Myocyte (in vitro differentiated cells): ENCODE measurements at regions not wholly inside any gene's neighbourhood (a gene's known extent, or its start where the extent isn't known, plus 50 kb on each side); places are given as distances from the start of the nearest gene placed in this dataset.
A peak's percentile ranks its signal among the peaks of the same experiment; 100 is the strongest.
"Not testable (repeated sequence)": the region's sequence is repeated elsewhere in the genome, so short reads cannot be mapped to it uniquely, and the experiment has no call there.

Experiments used
- DNase-seq: peaks from one replicate; pipeline ENCODE4 v3.0.0-alpha.2; 2012; ENCODE audit warnings: low read depth

DNA sequence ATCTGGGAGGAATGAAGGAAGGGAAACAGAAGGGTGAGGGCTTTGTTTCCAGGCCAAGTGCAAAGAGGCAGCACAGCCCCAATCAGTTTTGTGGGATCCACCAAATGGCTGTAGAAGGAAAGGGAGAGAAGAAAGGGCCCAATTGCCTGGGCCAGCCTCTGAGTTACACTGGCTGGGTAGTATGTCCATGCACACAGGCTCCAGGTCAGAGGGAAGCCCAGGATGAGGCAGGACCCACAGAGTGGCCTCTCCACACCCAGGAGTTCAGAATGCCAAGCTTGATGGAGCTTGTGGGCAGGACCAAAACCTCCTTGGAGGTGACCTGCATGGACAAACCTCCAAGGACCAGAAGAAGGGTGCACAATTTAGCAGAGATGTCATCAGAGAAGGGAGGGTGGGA, 178.2 kb upstream of the TSHZ3 start:
- no peak for DNase-seq

DNA sequence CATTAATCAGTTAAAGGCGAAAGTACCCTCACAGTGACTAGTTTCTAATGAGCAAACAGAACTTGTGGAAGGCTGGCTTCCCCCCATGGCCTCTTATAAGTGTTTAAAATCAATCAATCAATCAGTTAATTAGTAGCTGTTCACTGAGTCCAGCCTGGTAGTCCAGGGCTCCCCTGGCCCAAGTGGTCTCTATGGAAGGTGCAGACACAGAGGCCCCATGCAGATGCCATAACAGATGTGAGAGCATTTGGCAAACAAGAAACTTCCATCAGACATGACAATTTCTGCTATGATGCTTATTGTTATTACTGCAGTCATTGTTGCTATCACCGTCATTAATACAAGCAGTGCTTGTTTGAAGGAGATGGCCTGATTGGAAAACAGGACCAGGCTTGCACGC, 179.0 kb upstream of the TSHZ3 start:
- no peak for DNase-seq

DNA sequence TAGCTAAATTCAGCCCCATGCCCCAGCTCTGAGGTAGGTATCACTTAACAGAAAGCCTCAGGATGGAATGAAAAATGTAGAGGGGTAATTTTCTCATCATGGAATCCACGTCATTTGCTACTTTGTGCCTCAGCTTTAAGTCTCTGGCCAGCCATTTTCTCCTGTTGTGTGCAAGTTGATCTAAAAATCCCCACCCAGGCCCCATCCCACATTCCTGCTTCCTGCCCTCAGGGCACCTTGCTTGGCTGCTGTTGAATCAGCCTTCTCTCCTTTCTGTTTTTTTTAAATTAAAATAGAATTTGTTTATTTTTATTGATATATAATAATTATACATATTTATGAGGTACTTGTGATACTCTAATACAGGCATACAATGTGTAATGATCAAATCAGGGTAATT, 179.9 kb upstream of the TSHZ3 start:
- no peak for DNase-seq

DNA sequence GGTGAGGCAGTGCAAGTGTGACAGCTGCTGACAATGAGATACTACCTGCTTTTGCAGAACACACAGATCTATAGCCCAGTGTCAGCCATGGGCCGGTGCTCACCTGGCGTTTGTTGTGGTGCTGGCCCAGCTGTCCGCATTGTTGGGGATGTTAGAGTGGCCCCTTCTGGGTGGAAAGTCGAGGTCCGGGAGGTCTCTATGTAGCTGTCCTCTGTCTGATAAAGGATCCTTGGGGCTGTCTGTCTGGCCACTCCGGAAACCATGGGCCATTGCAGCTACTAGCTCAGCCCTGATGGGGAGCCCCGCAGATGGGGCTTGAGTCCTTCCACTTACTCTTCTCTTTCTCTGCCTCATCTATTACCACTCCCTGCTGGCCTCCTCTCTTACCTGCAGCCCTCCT, 181.5 kb upstream of the TSHZ3 start:
- DNase-seq = no peak

DNA sequence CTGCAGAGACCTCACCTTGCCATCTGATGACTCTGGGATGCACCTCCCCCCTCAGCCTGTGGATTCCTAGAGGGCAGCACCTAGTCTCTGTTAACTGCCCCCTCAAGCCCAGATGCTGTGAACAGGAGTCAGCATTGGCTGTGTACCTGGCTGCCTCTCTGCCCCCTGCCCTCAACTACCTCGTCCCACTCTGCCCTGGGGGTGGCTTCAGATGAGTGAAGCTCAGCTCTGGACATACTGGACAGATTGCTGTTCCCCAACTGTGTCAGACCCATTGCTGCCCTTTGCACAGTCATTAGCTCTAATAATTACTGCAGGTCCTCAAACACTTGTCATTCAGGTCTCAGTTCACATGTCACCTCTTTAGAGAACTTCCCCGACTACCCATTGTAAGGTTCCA, 182.1 kb upstream of the TSHZ3 start:
- DNase-seq = no peak

DNA sequence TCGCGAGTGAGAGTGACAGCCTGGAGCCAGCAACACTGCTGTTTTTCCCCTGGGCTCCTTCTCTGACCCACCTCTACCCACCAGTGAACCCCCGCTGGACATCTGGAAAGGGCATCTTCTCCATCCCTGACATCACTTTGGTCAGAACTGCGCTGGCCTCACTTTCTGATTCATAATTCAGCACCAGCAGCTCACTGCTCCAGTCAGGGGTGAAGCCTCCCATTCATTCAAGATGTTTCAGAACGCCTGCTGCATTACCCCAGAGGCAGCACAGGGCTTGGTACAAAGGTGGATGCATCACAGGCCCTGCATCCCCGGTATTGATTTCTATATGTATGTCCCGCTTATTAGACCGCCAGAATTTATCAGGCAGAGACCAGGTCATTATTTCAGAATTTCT, 182.8 kb upstream of the TSHZ3 start:
- DNase-seq = no peak

DNA sequence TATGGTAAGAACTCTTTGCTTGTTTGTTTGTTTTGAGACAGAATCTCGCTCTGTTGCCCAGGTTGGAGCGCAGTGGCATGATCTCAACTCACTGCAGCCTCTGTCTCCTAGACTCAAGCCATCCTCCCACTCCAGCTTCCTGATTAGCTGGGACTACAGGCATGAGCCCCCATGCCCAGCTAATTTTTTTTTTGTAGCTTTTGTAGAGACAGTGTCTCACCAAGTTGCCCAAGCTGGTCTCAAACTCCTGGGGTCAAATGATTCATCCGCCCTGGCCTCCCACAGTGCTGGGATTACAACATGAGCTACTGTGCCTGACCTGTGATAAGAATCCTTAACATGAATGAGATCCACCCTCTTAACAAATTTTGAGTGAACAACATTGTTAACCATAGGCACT, 183.9 kb upstream of the TSHZ3 start:
- no peak for DNase-seq

DNA sequence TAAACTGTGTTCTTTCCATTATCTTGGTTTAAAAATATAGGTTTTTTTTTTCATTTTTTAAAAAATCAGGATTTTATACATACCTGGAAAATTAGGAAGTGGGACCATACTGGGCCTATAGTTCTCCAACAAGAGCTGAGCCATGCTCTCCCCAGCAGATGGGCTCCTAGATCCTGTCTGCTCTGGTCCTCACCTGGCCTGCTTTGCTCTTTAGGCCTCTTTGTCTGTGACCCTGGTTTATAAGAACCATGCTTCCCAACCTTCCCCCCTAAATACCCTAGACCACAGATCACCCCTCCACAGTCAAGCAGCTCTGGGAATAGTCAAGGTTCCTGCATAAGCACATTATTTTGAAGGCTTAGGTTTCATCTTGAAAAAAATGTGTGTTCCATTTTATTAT, 185.0 kb upstream of the TSHZ3 start:
- DNase-seq = no peak

DNA sequence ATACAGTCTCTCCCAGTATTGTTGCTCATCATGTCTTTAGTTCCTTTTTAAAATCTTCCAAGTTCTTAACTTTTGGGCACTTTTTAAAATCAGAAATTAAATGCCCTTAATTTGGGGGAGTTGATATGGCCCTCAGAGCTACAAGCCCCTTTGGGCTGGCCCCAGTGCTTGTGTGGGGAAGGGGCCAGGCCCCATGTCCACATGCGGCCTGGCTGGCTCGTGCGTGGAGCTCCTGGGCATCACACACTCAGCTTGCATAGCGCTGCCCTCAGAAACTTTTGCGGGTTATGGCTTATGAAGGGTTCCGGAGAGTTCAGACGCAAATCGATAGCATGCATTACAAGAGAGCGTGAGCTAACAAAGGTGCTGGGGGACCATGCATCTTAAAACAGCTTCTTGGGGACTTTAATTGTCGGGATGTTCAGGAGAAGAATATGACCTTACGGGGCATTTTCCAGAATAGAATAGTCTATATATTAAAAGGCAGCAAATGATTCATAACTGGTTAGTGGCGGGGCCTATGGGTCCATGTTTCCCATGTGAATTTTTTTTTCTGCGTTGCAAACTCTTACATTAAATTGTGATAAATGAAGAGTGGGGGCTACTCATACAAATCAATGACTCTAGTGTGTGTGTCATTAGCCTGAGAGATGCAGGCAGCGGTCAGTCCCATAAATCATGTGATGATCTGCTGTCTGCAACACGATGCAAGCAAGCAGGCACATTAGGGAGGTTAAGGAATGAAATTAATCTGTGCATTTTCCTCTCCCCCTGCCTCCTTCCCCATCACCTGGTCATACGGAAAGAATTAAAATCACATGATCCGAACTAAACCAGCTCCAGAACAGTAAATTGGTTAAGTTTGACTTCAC, 185.8 kb upstream of the TSHZ3 start:
- no peak for DNase-seq

DNA sequence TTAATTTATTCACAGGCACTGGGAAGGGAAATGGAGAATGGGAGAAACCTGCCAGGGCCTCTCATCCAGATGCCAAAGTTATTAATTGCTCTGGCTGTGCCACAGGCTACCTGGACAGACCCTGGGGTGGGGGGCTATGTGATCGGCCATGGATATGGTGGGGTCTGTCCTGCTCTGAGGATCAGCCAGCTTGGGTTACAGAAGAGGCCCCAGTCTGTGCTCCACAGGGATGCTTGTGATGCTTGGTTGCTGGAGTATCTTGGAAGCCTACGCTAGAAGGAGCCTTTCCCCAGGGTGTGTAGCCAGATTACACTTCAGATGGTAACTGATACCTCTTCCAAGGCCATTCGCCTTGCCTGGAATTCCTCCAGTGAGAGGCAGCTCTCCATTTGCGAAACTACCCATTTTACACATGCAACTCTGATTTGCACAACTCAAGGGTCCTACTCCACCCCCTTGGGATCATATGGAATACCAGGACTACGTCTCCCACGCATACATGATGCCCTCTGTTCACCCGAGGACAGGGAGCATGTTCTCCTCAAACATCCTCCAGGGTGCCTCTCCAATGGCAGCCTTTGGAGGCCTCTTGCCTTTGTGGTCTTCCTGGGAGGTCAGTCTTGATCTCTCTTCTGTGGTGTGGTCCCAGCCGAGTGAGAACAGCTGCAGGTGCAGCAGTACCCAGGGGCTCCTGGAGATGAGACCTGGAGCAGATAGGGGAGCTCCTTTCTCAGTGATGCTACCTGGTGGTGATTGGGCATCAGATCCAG, 186.6 kb upstream of the TSHZ3 start:
- no peak for DNase-seq

DNA sequence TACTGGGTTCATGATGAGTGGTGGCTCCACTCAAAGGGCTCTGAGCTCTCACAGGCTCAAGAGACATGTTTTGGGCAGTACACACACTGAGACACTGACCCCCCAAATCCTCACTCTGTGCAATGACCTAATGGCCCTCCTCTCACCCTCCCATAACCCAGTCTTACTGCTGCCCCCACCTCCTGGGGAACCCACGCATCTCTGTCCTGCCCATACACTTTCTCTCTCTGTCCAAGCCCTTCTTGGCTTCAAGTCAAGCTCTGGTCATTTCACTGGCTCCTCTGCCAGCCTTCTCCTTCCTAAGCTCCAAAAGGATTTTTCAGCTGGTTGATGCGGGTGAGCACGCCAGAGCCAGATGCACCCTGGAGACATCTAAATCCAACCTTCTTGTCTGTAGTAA, 187.9 kb upstream of the TSHZ3 start:
- no peak for DNase-seq

DNA sequence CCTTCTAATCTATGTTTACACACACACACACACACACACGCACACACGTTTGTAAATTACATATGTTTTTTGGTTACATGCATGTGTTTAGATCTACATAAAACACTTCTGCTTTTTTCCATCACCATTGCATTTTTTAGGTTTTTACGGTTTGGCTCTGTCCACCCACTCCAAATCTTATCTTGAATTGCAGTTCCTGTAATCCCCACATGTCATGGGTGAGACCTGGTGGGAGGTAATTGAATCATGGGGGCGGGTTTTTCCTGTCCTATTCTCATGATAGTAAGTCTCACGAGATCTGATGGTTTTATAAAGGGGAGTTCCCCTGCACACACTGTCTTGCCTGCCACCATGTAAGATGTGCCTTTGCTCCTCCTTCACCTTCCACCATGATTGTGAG, 188.7 kb upstream of the TSHZ3 start:
- DNase-seq = not testable (repeated sequence)

DNA sequence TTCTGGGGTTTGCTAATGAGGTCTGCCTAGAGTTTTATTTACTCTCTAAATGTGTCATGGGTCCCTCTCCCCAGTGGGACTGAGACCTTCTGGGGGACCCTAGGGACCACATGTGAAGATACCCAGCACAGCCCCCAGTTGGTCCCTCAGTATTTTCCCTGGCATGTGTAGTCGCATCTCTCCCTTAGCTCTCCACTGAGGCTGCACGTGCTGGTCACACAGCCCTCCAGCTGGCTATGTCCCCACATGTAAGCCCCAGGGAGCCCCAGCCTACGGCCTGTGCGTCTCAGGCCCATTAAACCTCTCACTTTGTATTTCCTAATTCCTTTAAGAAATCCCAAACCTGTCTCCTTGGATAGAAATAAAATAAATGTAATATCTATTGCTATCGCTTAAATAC, 189.6 kb upstream of the TSHZ3 start:
- DNase-seq = no peak

DNA sequence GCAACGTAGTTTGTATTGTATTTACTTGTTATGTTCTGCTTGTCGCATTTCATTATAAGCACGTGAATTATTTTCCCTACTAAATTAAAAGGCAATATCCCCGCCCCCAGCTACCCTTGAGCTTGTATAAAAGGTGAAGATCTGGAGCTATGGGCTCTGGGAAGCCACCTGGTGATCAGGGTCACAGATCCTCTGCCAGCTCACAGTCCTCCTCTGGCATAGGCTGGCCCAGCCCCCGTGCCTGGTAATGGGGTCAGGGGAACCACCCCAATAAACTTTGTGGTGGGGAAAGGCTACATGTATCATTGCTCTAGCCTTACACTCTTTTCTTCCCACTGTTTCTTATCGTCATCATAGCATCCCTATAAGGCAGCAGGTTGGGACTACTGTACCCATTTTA, 190.2 kb upstream of the TSHZ3 start:
- no peak for DNase-seq

DNA sequence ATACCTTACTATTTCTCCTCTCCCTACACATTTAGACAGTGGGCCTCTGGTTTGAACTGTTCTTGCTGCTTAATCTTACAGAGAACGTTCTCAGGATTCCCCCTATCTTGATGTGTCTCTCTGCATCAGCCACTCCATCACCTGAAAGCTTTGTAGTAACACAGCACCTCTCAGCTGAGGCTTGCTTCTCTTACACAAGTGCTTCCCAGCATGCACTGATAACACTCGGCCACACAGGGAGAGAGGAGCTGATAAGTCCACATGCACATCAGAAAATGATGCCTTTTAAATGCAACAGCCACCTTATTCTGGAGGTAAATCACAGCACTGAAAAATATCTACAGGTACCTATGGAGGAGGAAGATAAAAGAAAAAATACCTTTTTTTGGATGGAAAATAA, 192.2 kb upstream of the TSHZ3 start:
- no peak for DNase-seq

DNA sequence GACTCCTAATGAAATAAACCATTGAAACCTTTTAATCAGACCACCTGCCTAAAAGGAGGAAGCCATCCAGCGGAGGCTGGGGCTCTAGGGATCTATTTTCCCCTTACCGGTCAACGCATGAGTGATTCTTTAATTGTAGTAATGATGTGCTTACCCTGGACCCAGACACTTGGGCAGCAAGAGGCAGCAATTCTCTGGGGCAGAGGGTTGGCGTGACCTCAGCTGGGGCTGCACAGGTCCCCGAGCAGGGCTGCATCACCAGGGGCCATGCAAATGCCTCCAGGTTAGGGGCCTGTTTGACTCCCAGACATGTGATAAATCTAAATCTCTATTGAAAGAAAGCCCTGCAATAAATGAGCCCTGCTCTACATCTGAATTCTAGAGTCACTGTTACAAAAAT, 194.2 kb upstream of the TSHZ3 start:
- DNase-seq = no peak

DNA sequence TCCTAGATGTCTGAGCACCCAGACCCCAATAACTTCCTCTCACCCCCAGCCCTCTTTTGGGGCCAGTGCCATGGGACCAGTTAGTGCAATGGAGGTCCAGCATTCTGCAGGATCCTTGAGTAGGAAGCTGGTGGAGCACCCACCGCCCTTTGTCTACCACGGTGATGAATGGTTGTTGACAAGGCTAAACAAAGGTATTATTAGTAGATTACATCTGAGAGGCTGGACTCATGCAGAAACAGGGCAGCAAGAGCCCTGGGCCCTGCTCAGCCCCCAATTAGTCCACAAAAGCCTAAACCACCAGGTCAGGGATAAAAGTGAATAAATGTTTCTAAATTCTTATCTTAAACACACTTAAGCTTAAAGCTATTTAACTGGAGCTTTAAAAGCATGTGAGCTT, 196.5 kb upstream of the TSHZ3 start:
- no peak for DNase-seq

DNA sequence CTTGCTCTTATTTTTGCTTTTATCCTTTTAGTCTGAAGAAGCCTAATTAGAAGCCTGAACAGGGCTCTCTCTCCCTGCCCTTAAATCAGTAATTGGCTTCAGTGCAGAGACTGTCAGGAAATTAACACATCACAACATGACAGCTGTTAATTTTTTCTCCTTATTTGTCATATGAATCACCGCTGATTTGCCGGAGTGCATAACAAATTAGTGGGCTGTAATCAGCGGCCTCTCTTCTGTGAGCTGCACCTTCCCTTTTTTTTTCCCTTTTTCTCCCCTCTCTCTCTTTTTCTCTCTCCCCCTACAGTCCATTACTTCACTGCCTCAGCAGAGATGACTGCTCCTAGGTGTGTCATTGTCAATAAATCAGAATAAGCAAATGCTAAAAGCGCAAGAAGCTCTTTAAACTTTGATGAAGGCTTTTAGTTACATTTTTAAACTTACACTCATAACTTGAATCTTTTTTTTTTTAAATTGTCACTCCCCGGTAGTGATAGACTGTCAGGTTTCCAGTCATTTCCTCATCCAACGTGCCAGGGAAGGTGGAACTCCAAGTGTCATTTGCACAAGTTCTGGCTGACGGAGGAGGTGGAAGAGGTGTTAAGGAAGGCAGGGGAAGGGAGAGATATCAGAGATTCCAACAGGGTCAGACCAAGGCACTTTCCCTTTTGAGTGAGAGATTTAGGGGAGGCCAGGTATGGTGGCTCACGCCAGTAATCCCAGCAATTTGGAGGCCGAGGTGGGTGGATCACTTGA, 197.1 kb upstream of the TSHZ3 start:
- no peak for DNase-seq

DNA sequence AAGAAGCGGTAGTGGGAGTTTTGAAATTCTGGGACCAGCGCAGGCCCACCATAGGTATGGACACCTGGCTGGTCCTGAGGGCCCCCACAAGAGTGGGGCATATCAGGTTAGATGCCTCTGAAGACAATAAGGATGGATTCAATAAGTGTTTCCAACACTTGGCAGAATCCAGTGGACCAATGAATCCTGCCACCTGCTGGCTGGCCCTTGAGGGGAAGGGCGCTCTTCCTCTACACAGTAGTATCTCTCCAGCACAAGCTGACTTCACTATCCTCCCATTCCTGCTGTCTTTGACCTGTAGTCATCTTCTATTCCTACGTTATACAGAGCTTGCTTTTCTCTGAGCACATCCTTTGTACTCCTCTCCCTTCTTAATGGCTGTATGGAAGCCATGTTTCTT, 199.7 kb upstream of the TSHZ3 start:
- peak; percentile 70 for DNase-seq

DNA sequence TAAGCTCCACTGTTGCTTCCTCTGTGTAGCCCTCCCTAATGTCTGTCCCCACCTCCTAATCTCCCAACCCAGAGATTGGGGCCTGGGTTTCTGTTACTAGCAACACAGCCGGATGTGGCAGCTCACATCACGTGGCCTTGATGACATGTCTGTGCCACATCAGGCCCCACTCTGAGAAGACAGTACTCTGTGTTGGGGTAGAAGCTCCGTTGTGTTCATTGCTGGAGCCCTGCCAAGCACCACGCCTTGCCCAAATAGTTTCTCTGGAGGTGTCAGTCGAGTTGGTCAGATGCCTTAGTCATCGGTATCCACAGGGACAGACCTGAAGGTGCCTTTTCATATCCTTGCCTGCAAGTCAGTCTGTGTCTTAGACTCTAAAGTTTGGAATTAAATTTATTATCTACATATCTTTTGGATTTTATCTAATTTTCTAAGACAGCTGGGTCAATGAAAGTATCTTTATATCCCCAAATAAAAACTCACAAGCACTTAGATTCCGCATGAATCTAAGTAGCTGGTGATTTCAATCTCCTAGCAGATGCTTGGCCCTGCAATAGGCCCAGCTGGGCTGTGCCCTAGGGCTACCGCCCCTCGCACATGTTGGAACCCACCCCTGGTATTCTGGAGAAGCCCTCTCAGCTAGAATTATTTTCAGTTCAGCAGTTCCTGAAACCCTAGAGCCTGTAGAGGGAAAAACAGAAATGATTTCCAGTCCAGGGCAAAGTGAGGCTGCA, 204.0 kb upstream of the TSHZ3 start:
- no peak for DNase-seq

DNA sequence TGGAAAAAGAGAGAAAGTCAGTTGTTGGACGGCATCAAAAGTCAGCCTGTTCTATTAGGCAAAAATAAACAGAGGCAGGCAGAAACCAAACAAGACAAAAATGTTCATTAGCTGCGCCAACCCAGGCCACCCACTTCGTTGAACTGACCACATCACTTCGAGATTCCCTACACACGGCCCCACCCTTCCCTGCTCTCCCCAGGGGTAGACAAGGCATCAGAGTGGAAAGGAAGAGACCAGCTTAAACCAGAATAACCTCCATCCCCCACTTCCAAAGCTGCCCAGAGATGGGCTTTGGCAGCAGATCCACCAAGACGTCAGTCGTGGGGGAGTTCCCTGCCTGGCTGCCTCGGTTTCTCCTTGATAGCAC, 204.6 kb upstream of the TSHZ3 start:
- no peak for DNase-seq

DNA sequence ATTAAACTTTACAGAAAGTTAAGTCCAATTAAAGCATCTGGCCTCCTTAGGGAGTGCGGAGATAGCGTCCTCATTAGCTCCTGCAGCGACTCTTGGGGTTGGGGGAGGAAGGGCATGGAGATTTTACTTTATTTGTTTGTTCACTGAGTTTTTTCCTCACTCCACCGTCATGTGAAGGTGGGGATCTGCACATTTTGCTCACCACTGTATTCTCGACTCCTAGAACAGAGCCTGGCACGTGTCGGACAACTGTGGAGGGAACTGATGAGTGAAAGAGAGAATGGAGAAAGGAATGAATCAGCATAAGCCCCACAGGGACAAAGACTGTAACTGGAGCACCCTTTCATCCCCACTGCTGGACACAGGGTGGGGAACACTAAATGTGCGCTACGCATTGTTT, 205.1 kb upstream of the TSHZ3 start:
- no peak for DNase-seq
